ENCODE measurements at regions not wholly inside any gene's neighbourhood (a gene's known extent, or its start where the extent isn't known, plus 50 kb on each side); places are given as distances from the start of the nearest gene placed in this dataset.

DNA sequence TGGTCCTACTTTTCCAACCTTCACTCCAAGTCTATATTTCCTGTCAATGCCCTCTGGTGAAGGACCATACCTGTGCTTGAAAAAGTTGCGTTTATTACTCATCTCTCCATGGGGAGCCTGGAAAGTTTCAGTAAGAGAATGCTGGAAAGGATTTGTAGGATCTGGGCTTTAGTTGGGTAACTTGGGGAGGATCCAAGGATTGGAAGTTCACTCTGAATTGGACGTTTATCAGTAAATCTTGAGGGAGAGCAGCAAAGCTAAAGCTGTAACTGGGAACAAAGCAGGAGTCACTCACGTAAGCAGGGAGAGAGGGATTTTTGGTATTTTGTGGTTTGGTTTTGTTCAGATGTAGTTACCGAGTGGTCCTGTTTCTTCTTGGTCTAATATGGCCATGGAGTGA, 51.4 kb upstream of the NPVF start:
- Histone ChIP-seq H3K9me3 (ENCODE audit: control insufficient read depth, low read depth, low read length) (no peaks in the 10 kb centered on the region), H3K27ac (ENCODE audit: low read length) (no peak overlapping the region), H3K9ac (ENCODE audit: low read length) (no peak overlapping the region), H3K4me3 (ENCODE audit: low read length) (no peak overlapping the region), H3K27me3 (ENCODE audit: control insufficient read depth, insufficient read depth, low read length) (no peaks in the 10 kb centered on the region), H3K36me3 (ENCODE audit: control insufficient read depth, low read depth, low read length) (no peaks in the 10 kb centered on the region), H3K4me1 (ENCODE audit: control insufficient read depth, low read depth, low read length) (no peaks in the 10 kb centered on the region)

DNA sequence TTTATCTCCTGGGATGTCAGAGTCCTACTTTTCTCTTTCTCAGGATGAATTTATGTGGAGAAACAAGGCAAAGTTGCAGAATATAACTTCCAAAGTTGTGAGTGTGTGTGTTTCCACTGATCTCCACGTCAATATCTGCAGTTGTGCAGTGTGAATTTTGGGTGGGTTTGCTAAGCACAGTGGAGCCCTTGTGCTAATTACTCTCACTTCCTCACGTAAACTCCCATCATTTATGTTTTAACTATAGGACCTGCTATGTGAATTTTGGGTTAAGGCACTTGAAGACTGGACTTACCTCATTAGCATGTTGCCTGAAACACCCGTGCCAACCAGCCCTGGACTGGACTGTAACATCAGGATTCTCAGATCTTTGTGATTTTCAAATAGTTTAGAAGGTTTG, 51.9 kb upstream of the NPVF start:
- no peak overlapping the region for H3K27ac ChIP-seq (ENCODE audit: low read length)
- H3K4me3 ChIP-seq (ENCODE audit: low read length) = no peak overlapping the region
- H3K9ac ChIP-seq (ENCODE audit: low read length) = no peak overlapping the region
- no peaks in the 10 kb centered on the region for H3K9me3 ChIP-seq (ENCODE audit: control insufficient read depth, low read depth, low read length)
- no peaks in the 10 kb centered on the region for H3K36me3 ChIP-seq (ENCODE audit: control insufficient read depth, low read depth, low read length)
- no peaks in the 10 kb centered on the region for H3K4me1 ChIP-seq (ENCODE audit: control insufficient read depth, low read depth, low read length)
- H3K27me3 ChIP-seq (ENCODE audit: control insufficient read depth, insufficient read depth, low read length) = no peaks in the 10 kb centered on the region

DNA sequence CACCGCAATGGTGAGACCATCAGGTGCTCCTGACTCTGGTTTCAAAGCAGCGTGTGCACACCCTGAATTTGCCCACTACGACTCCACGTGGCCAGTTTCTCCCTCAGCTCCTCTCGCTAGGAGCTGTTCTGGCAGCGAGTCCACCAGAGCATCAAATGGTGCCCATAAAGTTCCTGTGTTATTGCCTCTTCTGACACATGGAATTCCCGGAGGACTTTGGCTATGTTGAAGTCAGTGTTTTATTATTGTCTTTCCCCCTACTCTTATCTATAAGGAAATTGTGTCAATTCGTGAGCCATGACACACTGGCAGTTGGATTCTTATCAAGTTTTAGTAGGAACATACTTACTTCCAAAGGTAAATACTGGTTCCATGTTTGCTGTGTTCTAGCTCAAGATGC, 53.9 kb upstream of the NPVF start:
- no peak overlapping the region for H3K9ac ChIP-seq (ENCODE audit: low read length)
- H3K4me1 ChIP-seq (ENCODE audit: control insufficient read depth, low read depth, low read length) = no peaks in the 10 kb centered on the region
- H3K27me3 ChIP-seq (ENCODE audit: control insufficient read depth, insufficient read depth, low read length) = no peaks in the 10 kb centered on the region
- H3K27ac ChIP-seq (ENCODE audit: low read length) = no peak overlapping the region
- H3K9me3 ChIP-seq (ENCODE audit: control insufficient read depth, low read depth, low read length) = no peaks in the 10 kb centered on the region
- no peaks in the 10 kb centered on the region for H3K36me3 ChIP-seq (ENCODE audit: control insufficient read depth, low read depth, low read length)
- no peak overlapping the region for H3K4me3 ChIP-seq (ENCODE audit: low read length)

DNA sequence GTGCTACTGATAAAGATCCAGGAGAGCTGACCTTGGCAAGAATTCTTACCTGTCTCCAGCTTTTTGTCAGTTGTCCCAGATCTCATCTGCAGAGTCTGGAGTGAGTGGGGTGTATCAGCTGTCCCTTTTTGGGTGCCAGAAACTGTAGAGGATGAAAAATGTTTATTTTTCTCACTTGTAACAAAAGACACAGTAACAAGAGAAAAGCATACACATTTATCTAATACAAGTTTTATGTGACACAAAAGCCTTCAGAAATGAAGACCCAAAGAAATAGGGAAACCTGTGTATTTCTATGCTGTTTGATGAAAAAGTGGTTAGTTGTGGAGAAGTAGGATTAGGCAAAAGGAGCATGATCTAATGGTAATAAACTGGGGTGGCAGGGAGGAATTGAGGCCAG, 58.5 kb upstream of the NPVF start:
- Histone ChIP-seq H3K9ac (ENCODE audit: low read length) (no peak overlapping the region), H3K9me3 (ENCODE audit: control insufficient read depth, low read depth, low read length) (no peaks in the 10 kb centered on the region), H3K27ac (ENCODE audit: low read length) (no peak overlapping the region), H3K36me3 (ENCODE audit: control insufficient read depth, low read depth, low read length) (no peaks in the 10 kb centered on the region), H3K4me1 (ENCODE audit: control insufficient read depth, low read depth, low read length) (no peaks in the 10 kb centered on the region), H3K4me3 (ENCODE audit: low read length) (no peak overlapping the region), H3K27me3 (ENCODE audit: control insufficient read depth, insufficient read depth, low read length) (no peaks in the 10 kb centered on the region)

GRCh38 chr7:25287291-25287690, 59.0 kb upstream of the NPVF start:
- no peak overlapping the region for H3K9ac ChIP-seq (ENCODE audit: low read length)
- no peaks in the 10 kb centered on the region for H3K27me3 ChIP-seq (ENCODE audit: control insufficient read depth, insufficient read depth, low read length)
- H3K4me3 ChIP-seq (ENCODE audit: low read length) = no peak overlapping the region
- H3K27ac ChIP-seq (ENCODE audit: low read length) = no peak overlapping the region
- no peaks in the 10 kb centered on the region for H3K36me3 ChIP-seq (ENCODE audit: control insufficient read depth, low read depth, low read length)
- H3K9me3 ChIP-seq (ENCODE audit: control insufficient read depth, low read depth, low read length) = no peaks in the 10 kb centered on the region
- no peaks in the 10 kb centered on the region for H3K4me1 ChIP-seq (ENCODE audit: control insufficient read depth, low read depth, low read length)

- no peak overlapping the region for H3K4me3 ChIP-seq (ENCODE audit: low read length)
- H3K27me3 ChIP-seq (ENCODE audit: control insufficient read depth, insufficient read depth, low read length) = no peaks in the 10 kb centered on the region
- no peak overlapping the region for H3K27ac ChIP-seq (ENCODE audit: low read length)
- H3K4me1 ChIP-seq (ENCODE audit: control insufficient read depth, low read depth, low read length) = no peaks in the 10 kb centered on the region
- H3K36me3 ChIP-seq (ENCODE audit: control insufficient read depth, low read depth, low read length) = no peaks in the 10 kb centered on the region
- H3K9me3 ChIP-seq (ENCODE audit: control insufficient read depth, low read depth, low read length) = no peaks in the 10 kb centered on the region
- H3K9ac ChIP-seq (ENCODE audit: low read length) = no peak overlapping the region
Measured at GRCh38 chr7:25288556-25289307, 60.4 kb upstream of the NPVF start.

DNA sequence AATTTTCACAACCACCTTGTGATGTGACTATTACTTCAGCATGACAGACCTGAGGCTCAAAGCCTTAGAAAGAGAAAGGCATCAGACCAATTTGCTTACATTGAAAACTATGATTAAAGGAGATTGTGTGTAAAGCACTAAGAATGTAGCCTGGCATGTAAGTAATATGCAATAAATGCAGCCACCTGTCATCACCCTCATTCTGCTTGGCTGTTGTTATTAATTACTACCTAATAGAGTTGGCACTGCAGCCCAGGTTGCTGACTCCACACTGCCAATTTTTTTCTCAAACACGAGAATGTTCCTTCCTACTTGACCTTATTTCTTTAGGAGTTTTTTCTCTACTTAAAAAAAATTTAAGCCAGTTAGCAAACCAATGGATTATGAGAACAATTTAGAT, 61.2 kb upstream of the NPVF start:
- H3K27ac ChIP-seq (ENCODE audit: low read length) = no peak overlapping the region
- no peaks in the 10 kb centered on the region for H3K36me3 ChIP-seq (ENCODE audit: control insufficient read depth, low read depth, low read length)
- H3K9ac ChIP-seq (ENCODE audit: low read length) = no peak overlapping the region
- H3K27me3 ChIP-seq (ENCODE audit: control insufficient read depth, insufficient read depth, low read length) = no peaks in the 10 kb centered on the region
- no peaks in the 10 kb centered on the region for H3K9me3 ChIP-seq (ENCODE audit: control insufficient read depth, low read depth, low read length)
- no peak overlapping the region for H3K4me3 ChIP-seq (ENCODE audit: low read length)
- H3K4me1 ChIP-seq (ENCODE audit: control insufficient read depth, low read depth, low read length) = no peaks in the 10 kb centered on the region

GRCh38 chr7:25294624-25295023, 66.3 kb upstream of the NPVF start:
- H3K36me3 ChIP-seq (ENCODE audit: control insufficient read depth, low read depth, low read length) = no peaks in the 10 kb centered on the region
- H3K9ac ChIP-seq (ENCODE audit: low read length) = no peak overlapping the region
- no peaks in the 10 kb centered on the region for H3K27me3 ChIP-seq (ENCODE audit: control insufficient read depth, insufficient read depth, low read length)
- H3K27ac ChIP-seq (ENCODE audit: low read length) = no peak overlapping the region
- peaks cover 6% of the 10 kb centered on the region for H3K4me1 ChIP-seq (ENCODE audit: control insufficient read depth, low read depth, low read length)
- no peak overlapping the region for H3K4me3 ChIP-seq (ENCODE audit: low read length)
- H3K9me3 ChIP-seq (ENCODE audit: control insufficient read depth, low read depth, low read length) = no peaks in the 10 kb centered on the region

DNA sequence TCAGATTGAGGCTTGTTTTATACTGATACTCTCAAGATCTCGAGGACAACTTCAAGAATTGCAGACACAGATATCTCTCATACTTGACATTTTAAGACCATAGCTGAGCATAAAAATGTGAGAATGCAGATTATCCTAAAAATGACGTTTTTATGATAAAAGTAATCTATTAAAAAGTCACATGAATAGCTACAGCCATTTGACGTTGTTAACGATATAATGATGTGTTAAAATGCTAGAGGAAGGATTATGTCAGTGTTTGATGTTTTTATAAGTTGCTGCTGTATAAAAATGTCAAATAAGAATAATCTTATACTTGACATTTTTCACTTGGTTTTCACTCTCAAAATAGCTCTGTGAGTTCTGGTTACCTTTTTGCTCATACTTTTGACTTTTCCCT, 67.1 kb upstream of the NPVF start:
- peaks cover 6% of the 10 kb centered on the region for H3K4me1 ChIP-seq (ENCODE audit: control insufficient read depth, low read depth, low read length)
- no peak overlapping the region for H3K27ac ChIP-seq (ENCODE audit: low read length)
- no peaks in the 10 kb centered on the region for H3K27me3 ChIP-seq (ENCODE audit: control insufficient read depth, insufficient read depth, low read length)
- H3K36me3 ChIP-seq (ENCODE audit: control insufficient read depth, low read depth, low read length) = no peaks in the 10 kb centered on the region
- H3K9ac ChIP-seq (ENCODE audit: low read length) = no peak overlapping the region
- no peak overlapping the region for H3K4me3 ChIP-seq (ENCODE audit: low read length)
- no peaks in the 10 kb centered on the region for H3K9me3 ChIP-seq (ENCODE audit: control insufficient read depth, low read depth, low read length)

DNA sequence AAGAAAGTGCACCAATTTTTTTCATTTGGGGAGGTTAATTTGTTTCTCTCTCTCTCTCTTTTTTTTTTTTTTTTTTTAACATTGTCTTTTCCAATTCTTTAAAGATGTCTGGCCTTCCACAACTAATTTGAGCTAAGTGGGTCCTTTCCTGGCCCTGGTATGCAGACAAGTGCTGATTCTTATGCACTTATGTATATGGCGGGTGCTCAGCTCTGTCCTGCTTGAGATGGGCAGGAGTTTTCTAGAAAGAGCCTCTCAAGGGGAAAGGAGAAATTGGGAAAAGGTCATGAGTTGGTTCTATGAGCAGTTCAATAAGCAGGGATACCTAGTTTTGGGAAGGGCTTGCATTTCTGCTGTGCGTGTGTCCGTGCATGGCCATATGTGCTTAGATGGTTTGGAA, 67.8 kb upstream of the NPVF start:
- Histone ChIP-seq H3K36me3 (ENCODE audit: control insufficient read depth, low read depth, low read length) (no peaks in the 10 kb centered on the region), H3K27me3 (ENCODE audit: control insufficient read depth, insufficient read depth, low read length) (no peaks in the 10 kb centered on the region), H3K4me1 (ENCODE audit: control insufficient read depth, low read depth, low read length) (peaks cover 6% of the 10 kb centered on the region), H3K4me3 (ENCODE audit: low read length) (no peak overlapping the region), H3K9me3 (ENCODE audit: control insufficient read depth, low read depth, low read length) (no peaks in the 10 kb centered on the region), H3K27ac (ENCODE audit: low read length) (no peak overlapping the region), H3K9ac (ENCODE audit: low read length) (no peak overlapping the region)

DNA sequence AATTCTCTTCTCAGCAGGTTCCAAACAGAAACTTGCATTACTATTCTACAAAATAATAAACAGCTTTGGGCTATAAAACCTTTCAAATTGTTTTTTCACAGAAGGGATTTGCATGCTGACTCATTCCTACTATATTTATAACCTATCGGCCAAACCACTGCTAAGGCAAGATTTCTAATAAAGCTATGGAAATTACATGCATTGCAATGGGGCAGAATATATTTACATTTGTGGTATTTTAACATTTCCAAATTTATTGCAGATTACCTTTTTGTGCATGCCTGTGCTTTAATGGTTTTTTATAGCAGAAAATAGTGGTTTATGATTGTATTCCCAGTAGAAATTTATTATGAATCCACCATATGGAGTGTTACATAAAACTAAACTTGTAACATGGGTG, 69.0 kb upstream of the NPVF start:
- no peaks in the 10 kb centered on the region for H3K9me3 ChIP-seq (ENCODE audit: control insufficient read depth, low read depth, low read length)
- H3K9ac ChIP-seq (ENCODE audit: low read length) = no peak overlapping the region
- no peak overlapping the region for H3K27ac ChIP-seq (ENCODE audit: low read length)
- peaks cover 6% of the 10 kb centered on the region for H3K4me1 ChIP-seq (ENCODE audit: control insufficient read depth, low read depth, low read length)
- H3K36me3 ChIP-seq (ENCODE audit: control insufficient read depth, low read depth, low read length) = no peaks in the 10 kb centered on the region
- no peaks in the 10 kb centered on the region for H3K27me3 ChIP-seq (ENCODE audit: control insufficient read depth, insufficient read depth, low read length)
- no peak overlapping the region for H3K4me3 ChIP-seq (ENCODE audit: low read length)

- Histone ChIP-seq H3K9ac (ENCODE audit: low read length) (no peak overlapping the region), H3K9me3 (ENCODE audit: control insufficient read depth, low read depth, low read length) (no peaks in the 10 kb centered on the region), H3K4me3 (ENCODE audit: low read length) (no peak overlapping the region), H3K27ac (ENCODE audit: low read length) (no peak overlapping the region), H3K4me1 (ENCODE audit: control insufficient read depth, low read depth, low read length) (peaks cover 18% of the 10 kb centered on the region), H3K36me3 (ENCODE audit: control insufficient read depth, low read depth, low read length) (no peaks in the 10 kb centered on the region), H3K27me3 (ENCODE audit: control insufficient read depth, insufficient read depth, low read length) (no peaks in the 10 kb centered on the region)
Measured at GRCh38 chr7:25303281-25304181, 75.2 kb upstream of the NPVF start.
